NCI-H2081 (cell line): ENCODE measurements at regions not wholly inside any gene's neighbourhood (a gene's known extent, or its start where the extent isn't known, plus 50 kb on each side); places are given as distances from the start of the nearest gene placed in this dataset.
"Not testable (repeated sequence)": the region's sequence is repeated elsewhere in the genome, so short reads cannot be mapped to it uniquely, and the experiment has no call there.

Source experiments
- DNase-seq, 2 experiments: peaks; one replicate each; lab custom pipeline; 2025; lab: John Stamatoyannopoulos, UW

DNA sequence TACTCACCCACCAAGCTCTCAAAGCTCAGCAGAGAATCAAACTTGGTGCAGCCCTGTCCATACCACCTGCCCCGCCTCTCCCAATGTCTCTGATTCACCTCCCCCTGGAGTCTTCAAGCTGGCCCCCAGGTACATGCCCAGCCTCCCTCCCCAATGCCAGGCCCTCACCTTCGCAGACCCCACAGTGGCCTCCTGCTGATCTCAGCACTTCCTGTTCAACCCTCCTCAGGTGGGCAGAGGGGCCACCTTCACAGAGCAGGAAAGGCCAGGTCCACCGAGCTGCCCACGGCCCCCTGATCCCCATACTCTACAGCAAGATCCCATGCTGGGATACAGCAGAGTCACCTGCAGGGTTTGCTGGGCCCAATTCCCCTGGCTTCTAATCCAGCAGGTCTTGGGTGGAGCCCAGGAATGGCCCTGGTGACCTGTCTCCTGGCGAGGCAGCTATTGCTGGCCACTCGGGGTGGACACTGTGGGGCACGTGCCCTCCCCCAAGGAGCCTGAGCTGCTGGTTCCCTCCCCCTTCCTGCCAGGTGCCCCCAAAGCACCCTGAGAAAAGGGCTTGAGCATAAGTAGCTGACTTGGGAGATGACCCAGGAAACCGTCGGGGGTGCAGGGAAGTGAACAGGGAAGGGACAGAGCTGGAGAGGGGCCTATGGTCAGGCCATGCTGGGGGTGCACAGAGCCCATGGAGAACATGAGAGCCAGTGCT, 150.7 kb downstream of the BRD1 start:
- DNase-seq, result no peak

DNA sequence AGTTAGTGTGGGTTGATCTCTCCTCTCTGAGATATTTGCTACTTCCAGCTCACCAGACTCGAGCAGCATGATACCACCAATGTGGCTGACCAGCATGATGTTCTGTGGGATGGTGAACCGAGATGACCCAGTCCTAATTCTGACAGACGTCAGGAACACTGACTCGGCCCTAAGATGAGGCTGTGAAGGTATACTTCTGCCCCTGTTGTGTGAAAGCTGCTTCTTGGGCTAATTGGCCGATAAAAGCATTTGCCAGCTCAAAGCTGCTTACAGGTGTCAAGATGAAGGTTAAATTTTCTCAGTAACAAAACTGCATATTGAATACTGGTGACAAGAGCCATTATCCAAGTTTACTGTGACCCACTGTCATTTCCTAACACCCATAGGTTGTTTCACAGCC, 151.4 kb downstream of the BRD1 start:
- DNase-seq, result no peak

DNA sequence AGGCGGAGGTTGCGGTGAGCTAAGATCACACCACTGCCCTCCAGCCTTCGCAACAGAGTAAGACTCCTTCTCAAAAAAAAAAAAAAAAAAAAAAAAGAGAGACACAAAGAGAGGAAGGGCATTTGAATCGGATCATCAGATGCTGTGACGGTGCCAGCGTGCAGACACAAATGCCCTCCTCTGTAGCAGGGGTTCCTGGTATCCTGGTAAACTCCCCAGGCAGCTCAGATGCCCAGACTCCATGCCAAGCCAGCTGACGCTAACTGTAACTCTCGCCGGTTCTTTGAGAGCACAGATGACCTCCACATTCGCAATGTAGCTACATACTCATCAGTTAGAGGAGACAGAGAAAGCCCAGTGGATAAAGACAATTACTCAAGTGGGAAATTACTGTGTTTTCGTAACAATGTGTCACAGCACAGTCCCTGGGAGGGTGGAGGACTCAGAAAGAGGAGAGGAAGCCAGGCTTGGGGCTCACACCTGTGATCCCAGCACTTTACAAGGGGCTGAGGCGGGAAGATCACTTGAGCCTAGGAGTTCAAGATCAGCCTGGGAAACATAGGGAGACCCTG, 153.1 kb downstream of the BRD1 start:
- no peak for DNase-seq

DNA sequence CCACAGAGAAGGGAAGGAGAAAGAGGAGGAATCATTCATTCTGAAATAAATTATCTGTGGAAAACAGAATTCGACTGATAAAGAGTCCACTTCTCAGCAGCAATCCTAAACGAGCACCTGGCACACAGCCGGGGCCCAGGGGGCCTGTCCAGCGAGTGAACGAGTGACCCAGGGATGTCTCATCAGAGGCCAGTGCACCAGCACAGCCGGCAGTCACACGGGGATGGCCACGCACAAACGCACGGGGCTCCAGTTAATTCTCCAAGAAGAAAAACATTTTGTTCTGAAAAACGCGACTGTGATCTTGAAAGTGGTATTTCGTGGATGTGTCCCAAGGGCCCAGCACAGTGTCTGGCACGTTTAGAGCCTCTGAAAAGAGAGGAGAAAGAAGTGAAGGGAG, 154.6 kb downstream of the BRD1 start:
- no peak for DNase-seq

DNA sequence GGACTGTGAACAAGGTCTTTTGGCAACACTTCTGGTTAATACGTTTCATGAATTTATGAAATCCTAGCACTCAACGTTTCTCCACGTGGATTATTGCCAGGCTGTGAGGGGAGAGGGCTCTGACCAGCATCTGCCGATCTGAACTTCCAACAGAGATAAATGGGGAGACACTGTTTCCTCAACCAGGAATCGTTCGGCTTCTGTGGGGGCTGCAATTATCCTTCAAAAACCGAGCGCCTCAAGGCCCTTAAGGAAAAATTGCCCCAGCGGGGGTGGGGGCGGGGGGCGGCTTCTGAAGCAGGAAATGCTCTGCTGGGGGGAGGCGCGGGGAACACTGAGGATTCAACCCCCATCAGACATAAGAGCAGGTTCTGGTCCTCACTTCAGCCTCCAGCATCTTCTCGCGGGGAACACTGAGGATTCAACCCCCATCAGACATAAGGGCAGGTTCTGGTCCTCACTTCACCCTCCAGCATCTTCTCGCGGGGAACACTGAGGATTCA, 155.6 kb downstream of the BRD1 start:
- DNase-seq, result no peak

DNA sequence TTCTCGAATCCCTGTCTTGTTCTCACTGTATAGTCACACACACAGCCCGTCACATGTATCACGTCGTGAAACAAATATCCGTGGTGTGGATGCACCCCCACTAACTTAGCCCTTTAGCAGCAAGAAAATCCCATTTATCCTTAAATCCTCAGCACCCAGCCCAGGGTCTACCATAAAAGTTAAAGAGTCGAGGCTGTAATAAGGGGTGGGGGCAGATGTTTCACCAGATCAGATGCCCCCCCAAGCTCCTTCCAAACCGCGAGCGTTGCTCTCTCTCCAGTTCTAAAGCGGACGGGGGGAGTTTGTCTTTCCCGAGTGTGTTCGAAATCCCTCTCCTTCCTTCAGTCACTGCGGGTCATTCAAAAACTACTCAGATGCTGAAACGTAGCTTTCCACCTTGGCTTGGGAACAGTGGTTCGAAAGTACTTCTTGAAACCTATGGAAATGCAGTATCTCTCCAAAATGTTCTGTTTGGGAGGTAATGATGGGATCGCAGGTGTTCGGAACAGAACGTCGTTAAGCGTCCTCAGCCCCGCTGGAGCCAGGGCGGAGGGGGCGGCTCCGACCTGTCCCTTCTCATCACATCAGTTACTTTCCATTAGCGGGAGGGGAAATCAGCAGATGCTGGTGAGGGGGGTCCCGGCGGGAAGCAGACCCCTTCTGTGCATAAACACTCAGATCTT, 156.2 kb downstream of the BRD1 start:
- DNase-seq, result no peak

DNA sequence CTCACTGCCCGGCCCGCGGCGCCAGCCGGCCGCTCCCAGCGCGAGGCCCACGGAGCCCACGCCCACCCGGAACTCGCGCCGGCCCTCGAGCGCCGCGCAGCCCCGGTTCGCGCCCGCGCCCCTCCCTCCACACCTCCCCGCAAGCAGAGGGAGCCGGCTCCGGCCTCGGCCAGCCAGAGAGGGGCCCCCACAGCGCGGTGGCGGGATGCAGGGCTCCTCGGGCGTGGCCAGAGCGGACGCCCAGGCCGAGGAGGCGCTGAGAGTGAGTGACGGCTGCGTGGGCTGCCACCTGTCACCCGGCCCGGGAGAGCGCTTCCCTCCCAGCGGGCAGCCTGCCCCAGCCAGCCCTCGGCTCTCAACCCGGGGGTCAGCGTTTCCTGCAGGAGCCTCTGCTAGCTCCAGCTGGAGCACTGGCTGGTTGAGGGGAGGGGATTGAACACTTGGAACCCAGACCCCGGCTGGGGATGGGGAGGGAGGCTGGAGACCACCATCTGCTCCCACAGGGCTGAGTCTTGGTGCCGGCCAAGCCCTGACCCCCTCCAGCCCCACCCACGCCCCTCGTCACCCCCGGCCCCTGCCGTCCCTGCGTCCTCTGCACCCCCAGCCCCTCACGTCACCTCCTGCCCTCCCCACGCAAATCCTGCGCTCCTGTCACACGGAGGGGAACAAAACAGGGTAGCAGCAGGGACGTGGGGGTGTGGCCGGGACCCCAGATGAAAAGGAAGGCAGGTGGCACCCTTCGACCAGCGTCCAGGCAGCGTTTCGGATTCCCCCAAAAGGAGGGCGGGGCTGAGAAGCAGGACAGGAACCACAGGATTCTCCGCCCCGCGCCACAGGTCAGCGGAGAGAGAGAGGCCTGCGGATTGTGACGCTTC, 157.0 kb downstream of the BRD1 start:
- DNase-seq, result no peak

DNA sequence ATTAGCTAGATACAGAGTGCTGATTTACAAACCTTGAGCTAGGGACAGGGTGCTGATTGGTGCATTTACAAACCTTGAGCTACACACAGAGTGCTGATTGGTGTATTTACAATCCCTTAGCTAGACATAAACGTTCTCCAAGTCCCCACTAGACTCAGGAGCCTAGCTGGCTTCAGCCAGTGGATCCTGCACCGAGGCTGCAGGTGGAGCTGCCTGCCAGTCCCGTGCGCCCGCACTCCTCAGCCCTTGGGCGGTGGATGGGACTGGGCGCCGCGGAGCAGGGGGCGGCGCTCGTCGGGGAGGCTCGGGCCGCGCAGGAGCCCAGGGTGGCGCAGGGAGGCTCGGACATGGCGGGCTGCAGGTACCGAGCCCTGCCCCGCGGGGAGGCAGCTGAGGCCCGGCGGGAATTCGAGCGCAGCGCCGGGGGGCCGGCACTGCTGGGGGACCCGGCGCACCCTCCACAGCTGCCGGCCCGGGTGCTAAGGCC, 157.7 kb downstream of the BRD1 start:
- not testable (repeated sequence) for DNase-seq

DNA sequence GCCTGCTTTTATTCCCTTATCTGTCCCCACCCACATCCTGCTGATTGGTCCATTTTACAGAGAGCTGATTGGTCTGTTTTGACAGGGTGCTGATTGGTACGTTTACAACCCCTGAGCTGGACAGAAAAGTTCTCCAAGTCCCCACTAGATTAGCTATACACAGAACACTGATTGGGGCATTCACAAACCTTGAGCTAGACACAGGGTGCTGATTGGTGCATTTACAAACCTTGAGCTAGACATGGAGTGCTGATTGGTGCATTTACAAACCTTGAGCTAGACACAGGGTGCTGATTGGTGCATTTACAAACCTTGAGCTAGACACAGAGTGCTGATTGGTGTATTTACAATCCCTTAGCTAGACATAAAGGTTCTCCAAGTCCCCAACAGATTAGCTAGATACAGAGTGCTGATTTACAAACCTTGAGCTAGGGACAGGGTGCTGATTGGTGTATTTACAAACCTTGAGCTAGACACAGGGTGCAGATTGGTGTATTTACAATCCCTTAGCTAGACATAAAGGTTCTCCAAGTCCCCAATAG, 158.2 kb downstream of the BRD1 start:
- not testable (repeated sequence) for DNase-seq

DNA sequence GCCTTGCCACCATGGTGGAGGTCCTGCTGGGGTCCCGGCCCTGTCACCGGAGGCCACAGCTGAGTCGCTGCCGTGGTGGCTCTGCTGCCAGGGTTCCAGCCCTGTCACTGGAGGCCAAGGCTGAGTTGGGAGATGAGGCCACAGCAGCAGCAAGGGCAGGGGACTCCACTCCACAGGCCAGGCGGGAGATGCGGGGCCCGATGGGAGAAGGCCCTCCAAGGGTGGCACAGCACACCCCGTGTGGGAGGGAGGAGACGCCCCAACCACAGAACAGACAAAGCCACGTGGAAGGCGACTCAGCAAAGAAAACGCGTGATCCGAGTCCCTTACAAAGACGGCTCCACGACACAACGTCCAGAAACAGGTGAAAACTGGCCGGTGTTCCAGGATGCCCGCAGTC, 159.3 kb downstream of the BRD1 start:
- no peak for DNase-seq

DNA sequence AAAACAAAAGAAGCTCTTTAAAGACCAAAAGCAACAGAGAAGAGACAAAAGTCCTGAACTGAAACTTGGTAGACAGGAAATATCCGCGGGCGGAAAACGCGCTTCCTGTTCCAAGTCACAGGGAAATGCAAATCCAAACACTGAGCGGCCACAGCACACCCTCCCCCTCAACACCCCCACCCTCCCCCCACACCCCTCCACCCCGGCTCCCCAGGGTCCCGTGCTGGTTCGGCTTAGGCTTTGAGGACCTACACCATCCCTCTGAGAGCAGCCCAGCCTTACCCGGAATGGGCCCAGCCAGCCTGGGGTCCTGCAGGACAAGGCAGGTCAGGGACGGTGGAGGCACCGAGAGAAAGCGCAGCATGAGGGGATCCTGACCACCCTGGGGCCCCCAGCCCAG, 160.4 kb downstream of the BRD1 start:
- no peak for DNase-seq

DNA sequence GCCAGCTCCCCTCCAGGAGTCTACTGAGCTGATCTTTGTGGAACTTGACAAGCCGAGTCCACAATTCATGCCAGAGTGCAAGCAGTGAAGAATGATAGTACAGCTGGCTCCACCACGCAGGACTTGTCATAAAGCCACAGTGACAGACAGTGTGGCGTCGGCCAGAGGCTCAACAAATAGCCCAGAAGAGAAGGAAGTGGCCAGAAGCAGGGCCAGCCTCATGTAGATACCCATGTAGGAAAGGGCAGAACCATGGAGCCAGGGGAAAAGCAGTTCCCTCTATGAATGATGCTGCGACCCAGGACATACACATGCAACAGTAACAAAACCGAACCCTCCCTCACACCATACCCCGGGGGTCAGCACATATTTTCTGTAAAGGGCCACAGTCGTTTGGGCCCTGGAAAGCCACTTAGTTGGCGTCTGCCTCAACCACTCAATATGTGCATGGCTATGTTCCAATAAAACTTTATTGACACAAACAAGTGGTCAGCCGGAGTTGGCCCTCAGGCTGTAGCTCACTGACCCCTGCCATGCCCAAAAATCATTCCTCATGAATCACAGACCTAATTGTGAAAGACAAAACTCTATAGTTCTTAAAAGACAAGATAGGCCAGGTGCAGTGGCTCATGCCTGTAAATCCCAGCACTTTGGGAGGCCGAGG, 161.4 kb downstream of the BRD1 start:
- no peak for DNase-seq

DNA sequence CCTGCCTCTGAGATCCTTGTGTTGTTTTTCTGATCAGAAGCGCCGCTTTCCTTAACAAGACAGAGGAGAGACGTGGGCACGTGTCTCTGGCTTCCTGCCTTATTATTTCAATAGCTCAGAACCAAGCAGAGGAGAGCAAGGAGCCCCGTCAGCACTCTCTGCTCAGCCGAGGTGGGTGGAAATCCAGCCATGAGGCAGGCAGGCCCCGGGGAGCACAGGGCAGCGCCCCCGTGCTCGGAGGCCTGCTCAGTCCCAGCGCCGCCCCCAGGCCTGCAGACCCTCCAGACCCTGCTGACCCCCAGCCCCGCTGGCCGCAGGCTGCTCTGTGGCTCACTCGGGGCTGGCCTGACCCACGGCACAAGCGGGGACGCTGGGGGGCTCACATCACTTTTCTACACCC, 162.8 kb downstream of the BRD1 start:
- DNase-seq, result no peak

DNA sequence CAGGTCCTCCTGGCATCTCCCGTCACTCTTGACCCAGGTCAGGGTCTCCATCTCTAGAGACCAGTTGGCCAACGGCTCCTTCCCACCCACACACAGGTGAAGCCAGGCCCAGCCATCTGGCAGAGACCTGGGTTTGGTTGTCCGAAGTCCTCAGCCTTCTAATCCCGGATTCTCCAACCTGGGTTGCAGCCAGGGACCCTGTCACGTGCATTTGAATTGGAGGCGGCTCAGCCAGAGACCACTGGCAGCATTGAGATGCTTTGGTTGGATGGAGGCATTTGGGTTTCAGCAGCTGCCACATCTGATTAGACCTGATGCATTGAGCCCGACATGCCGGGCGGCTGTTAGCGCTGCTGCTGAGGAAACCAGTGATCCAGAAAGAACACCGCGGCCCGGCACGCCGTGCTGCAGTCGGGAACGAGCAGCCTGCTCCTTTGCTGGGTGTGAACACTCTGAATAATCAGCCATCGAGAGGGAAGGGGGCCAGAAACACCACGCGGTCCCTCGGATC, 163.2 kb downstream of the BRD1 start:
- no peak for DNase-seq

DNA sequence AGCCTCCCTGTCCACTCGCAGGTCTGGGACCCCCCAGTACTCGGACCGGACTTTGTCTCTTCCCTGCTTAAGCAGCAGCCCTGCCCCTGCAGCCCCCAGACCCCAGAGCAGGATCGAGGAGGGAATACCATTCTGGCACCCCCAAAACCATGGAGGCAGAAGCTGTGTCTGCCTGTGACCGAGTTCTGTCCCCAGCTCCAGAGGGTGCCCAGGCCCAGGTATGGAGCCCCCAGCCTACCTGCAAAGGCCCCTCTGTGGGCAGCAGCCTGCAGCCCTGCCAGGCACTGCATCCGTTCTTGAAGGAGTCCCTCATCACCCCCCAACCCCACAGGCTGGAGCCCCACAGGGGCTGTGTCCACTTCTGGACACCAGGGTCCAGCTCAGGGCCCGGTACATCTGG, 163.8 kb downstream of the BRD1 start:
- no peak for DNase-seq

DNA sequence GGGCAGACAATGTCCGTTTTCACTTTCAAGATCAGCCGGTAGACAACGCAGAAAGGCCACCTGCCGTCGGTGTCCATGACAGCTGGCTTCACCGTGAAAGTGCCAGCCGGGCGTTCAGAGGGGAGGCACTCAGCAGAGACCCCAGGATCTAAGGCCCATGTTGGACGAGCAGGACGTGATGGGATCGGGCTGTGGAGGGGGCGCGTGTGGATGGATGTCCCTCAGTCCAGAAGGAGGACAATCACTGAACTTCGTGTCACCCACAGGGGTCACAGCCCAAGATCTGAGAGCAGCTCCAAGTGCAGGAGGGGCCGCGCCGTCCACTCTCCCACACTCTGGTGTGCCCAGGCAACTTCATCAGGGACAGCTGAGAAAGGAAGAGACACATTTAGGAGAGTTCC, 164.4 kb downstream of the BRD1 start:
- DNase-seq, result no peak

DNA sequence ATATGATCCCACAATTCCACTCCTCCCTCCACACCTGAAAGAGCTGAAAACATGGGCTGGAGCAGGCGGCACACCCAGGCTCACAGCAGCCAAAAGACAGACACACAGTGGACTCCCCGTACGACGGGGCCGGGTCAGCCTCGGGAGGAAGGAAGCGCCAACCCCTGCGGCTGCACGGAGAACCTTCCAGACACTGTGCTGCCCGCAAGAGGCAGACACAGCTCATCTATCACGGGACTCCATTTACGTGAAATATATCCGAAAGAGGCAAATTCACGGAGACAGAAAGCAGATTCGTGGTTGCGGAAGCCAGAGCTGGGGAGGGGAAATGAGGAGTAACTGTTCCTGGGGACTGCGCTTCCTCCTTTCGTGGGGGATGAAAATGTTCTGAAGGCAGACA, 165.0 kb downstream of the BRD1 start:
- no peak for DNase-seq

DNA sequence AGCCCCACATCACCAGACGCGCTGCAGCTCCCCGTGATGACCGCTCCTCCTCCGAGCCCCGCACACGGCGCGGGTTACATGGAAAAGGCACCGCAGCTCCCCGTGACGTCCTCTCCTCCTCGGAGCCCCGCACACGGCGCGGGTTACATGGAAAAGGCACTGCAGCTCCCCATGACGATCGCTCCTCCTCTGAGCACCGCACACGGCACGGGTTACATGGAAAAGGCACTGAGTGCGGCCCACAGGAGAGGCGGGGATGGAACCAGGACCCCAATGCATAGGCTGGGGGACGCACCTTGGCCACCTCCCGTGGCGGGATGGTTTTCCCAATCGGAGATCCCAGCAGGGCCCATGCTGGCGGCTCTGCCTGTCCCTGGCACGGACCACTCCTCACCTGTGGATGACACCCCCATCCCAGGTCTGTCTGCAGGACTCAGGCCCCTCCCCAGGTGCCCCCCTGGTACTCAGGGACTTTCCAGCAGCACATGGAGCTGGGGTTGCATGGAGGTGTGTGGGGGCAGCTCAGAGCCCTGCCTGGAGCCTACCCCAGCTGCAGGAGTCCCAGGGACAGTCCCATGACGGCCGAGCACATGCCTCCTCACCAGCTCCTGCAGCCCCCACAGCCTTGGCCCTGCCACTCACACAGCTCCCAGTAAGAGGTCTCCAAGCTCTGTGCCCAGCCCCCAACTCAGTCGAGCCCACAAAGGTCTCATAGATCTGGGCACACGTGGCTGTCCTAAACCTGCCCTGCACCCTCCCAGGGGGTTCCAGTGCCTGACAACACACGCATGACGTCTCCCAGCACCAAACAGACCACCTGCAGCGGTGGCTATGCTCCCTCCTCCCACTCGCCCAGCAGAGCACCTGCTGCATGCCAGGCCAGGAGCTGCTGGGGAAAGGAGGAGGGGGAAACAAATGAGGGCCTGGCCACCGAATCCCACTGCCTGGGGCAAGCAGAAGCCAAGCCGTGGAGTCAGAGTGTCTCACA, 166.6 kb downstream of the BRD1 start:
- DNase-seq, result peak in 1 of 2 experiments; percentile 18

DNA sequence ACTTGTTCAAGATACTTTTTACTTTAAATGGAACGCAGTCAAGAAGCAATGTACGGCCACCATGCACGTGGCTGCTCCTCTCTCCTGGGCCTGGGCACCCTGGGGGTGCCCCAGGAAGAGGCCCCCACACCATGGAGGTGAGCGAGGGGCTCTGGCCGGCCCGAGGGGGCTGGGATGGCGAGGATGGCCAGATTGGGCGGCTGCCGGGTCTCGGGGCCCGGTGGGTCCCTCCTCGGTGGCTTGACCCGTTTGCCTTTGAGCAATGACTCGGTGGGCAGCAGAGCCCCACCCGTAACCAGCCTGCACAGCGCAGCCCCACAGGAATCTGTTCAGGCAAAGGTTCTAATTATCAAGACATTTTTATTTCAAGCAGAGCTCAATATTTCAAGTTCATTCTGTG, 167.4 kb downstream of the BRD1 start:
- DNase-seq, result no peak

DNA sequence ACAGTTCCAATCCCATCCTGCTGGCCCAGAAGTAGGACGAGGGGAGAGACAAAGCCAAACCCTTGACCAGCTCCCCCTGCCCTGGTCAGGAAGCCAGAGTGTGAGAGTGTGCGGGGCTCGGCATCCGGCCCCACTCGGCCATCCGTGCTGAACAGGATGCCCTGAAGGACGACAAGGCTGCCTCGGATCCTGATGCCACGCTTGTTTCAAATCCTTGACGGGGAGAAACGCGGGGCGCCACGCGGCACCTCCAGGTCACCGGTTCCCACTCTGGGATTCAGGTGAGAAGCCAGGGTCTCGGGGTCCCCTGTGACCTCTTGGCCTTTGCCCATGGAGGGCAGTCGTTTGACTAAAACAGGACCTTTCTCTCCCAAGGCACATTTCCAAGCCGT, 167.8 kb downstream of the BRD1 start:
- DNase-seq, result no peak
